ENCODE measurements at regions not wholly inside any gene's neighbourhood (a gene's known extent, or its start where the extent isn't known, plus 50 kb on each side); places are given as distances from the start of the nearest gene placed in this dataset.

DNA sequence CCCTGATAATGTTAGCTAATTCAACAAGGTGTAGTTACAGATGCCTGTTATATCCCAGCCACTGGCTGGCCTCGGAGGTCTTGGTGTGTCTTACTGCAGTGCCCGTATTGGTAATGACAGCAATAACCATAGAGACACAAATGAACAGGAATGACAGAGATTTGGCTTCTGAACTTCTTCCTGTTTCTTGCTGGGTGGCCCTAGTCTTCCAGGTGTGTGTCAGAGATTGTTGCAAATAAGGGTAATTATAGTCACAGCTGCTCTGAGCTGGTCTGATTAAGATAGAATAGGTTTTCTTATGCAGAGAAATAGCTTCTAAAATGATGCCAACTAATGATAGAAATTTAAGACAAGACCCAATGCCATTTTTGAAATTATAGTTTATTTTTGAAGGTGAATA, 64.1 kb upstream of the MAD2L1 start:
- no peaks in the 10 kb centered on the region for H3K79me2 ChIP-seq (replicated peaks; ENCODE audit: insufficient read depth)
- DNase-seq (ENCODE audit: low spot score) (no peak), ATAC-seq (no peak)
- TF ChIP-seq ZNF331 (CRISPR knock-in tag; IDR thresholded peaks at IDR 0.05; ENCODE audit: low read depth) (no peak), JUNB (IDR thresholded peaks at IDR 0.05; ENCODE audit: unreplicated experiment) (no peak), CREB1 (CRISPR knock-in tag; IDR thresholded peaks at IDR 0.05; ENCODE audit: low read depth) (no peak), POLR2AphosphoS5 (IDR thresholded peaks at IDR 0.05; ENCODE audit: low read depth) (no peak)
- TF ChIP-seq, protein P1, sequence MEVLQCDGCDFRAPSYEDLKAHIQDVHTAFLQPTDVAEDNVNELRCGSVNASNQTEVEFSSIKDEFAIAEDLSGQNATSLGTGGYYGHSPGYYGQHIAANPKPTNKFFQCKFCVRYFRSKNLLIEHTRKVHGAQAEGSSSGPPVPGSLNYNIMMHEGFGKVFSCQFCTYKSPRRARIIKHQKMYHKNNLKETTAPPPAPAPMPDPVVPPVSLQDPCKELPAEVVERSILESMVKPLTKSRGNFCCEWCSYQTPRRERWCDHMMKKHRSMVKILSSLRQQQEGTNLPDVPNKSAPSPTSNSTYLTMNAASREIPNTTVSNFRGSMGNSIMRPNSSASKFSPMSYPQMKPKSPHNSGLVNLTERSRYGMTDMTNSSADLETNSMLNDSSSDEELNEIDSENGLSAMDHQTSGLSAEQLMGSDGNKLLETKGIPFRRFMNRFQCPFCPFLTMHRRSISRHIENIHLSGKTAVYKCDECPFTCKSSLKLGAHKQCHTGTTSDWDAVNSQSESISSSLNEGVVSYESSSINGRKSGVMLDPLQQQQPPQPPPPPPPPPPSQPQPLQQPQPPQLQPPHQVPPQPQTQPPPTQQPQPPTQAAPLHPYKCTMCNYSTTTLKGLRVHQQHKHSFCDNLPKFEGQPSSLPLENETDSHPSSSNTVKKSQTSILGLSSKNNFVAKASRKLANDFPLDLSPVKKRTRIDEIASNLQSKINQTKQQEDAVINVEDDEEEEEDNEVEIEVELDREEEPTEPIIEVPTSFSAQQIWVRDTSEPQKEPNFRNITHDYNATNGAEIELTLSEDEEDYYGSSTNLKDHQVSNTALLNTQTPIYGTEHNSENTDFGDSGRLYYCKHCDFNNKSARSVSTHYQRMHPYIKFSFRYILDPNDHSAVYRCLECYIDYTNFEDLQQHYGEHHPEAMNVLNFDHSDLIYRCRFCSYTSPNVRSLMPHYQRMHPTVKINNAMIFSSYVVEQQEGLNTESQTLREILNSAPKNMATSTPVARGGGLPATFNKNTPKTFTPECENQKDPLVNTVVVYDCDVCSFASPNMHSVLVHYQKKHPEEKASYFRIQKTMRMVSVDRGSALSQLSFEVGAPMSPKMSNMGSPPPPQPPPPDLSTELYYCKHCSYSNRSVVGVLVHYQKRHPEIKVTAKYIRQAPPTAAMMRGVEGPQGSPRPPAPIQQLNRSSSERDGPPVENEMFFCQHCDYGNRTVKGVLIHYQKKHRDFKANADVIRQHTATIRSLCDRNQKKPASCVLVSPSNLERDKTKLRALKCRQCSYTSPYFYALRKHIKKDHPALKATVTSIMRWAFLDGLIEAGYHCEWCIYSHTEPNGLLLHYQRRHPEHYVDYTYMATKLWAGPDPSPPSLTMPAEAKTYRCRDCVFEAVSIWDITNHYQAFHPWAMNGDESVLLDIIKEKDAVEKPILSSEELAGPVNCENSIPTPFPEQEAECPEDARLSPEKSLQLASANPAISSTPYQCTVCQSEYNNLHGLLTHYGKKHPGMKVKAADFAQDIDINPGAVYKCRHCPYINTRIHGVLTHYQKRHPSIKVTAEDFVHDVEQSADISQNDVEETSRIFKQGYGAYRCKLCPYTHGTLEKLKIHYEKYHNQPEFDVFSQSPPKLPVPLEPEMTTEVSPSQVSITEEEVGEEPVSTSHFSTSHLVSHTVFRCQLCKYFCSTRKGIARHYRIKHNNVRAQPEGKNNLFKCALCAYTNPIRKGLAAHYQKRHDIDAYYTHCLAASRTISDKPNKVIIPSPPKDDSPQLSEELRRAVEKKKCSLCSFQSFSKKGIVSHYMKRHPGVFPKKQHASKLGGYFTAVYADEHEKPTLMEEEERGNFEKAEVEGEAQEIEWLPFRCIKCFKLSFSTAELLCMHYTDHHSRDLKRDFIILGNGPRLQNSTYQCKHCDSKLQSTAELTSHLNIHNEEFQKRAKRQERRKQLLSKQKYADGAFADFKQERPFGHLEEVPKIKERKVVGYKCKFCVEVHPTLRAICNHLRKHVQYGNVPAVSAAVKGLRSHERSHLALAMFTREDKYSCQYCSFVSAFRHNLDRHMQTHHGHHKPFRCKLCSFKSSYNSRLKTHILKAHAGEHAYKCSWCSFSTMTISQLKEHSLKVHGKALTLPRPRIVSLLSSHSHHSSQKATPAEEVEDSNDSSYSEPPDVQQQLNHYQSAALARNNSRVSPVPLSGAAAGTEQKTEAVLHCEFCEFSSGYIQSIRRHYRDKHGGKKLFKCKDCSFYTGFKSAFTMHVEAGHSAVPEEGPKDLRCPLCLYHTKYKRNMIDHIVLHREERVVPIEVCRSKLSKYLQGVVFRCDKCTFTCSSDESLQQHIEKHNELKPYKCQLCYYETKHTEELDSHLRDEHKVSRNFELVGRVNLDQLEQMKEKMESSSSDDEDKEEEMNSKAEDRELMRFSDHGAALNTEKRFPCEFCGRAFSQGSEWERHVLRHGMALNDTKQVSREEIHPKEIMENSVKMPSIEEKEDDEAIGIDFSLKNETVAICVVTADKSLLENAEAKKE (CRISPR knock-in tag; IDR thresholded peaks at IDR 0.05) = no peak
- TF ChIP-seq, protein P2, sequence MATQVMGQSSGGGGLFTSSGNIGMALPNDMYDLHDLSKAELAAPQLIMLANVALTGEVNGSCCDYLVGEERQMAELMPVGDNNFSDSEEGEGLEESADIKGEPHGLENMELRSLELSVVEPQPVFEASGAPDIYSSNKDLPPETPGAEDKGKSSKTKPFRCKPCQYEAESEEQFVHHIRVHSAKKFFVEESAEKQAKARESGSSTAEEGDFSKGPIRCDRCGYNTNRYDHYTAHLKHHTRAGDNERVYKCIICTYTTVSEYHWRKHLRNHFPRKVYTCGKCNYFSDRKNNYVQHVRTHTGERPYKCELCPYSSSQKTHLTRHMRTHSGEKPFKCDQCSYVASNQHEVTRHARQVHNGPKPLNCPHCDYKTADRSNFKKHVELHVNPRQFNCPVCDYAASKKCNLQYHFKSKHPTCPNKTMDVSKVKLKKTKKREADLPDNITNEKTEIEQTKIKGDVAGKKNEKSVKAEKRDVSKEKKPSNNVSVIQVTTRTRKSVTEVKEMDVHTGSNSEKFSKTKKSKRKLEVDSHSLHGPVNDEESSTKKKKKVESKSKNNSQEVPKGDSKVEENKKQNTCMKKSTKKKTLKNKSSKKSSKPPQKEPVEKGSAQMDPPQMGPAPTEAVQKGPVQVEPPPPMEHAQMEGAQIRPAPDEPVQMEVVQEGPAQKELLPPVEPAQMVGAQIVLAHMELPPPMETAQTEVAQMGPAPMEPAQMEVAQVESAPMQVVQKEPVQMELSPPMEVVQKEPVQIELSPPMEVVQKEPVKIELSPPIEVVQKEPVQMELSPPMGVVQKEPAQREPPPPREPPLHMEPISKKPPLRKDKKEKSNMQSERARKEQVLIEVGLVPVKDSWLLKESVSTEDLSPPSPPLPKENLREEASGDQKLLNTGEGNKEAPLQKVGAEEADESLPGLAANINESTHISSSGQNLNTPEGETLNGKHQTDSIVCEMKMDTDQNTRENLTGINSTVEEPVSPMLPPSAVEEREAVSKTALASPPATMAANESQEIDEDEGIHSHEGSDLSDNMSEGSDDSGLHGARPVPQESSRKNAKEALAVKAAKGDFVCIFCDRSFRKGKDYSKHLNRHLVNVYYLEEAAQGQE (IDR thresholded peaks at IDR 0.05; ENCODE audit: unreplicated experiment) = no peak
- H3K36me3 Mint-ChIP-seq (ENCODE audit: low read depth) = no peaks in the 10 kb centered on the region
- no peaks in the 10 kb centered on the region for H3K4me1 Mint-ChIP-seq
- H3K27me3 ChIP-seq (ENCODE audit: insufficient read depth) = no peaks in the 10 kb centered on the region
- H3K27me3 Mint-ChIP-seq (ENCODE audit: insufficient read depth, low read depth, poor library complexity) = no peaks in the 10 kb centered on the region
- H3K4me1 ChIP-seq (ENCODE audit: insufficient read depth) = no peaks in the 10 kb centered on the region
- H4K20me1 ChIP-seq (replicated peaks; ENCODE audit: insufficient read depth) = no peaks in the 10 kb centered on the region
- H2AFZ ChIP-seq = no peak overlapping the region
- no peaks in the 10 kb centered on the region for H3K36me3 ChIP-seq (ENCODE audit: insufficient read depth)
- H3K4me3 Mint-ChIP-seq = no peak overlapping the region
- H3F3A ChIP-seq (replicated peaks; ENCODE audit: low read depth) = no peaks in the 10 kb centered on the region
- H3K27ac Mint-ChIP-seq = no peak overlapping the region
- no peak overlapping the region for H3K4me2 ChIP-seq
- 0 out of 2 replicates have a peak, but pooled peaks cover 2% of the 10 kb centered on the region for H3K9me2 ChIP-seq (ENCODE audit: insufficient read depth)
- no peak overlapping the region for H3K4me3 ChIP-seq
- no peaks in the 10 kb centered on the region for H3K9me3 Mint-ChIP-seq
- no peak overlapping the region for H3K27ac ChIP-seq (ENCODE audit: low read depth)
